C1 segment of cervical spinal cord (tissue), 14 donors: ENCODE measurements at regions not wholly inside any gene's neighbourhood (a gene's known extent, or its start where the extent isn't known, plus 50 kb on each side); places are given as distances from the start of the nearest gene placed in this dataset.
"Not testable (repeated sequence)": the region's sequence is repeated elsewhere in the genome, so short reads cannot be mapped to it uniquely, and the experiment has no call there.

Experiments
- DNase-seq, 14 donors: peaks; one replicate each; lab custom pipeline; 2025; lab: John Stamatoyannopoulos, UW

DNA sequence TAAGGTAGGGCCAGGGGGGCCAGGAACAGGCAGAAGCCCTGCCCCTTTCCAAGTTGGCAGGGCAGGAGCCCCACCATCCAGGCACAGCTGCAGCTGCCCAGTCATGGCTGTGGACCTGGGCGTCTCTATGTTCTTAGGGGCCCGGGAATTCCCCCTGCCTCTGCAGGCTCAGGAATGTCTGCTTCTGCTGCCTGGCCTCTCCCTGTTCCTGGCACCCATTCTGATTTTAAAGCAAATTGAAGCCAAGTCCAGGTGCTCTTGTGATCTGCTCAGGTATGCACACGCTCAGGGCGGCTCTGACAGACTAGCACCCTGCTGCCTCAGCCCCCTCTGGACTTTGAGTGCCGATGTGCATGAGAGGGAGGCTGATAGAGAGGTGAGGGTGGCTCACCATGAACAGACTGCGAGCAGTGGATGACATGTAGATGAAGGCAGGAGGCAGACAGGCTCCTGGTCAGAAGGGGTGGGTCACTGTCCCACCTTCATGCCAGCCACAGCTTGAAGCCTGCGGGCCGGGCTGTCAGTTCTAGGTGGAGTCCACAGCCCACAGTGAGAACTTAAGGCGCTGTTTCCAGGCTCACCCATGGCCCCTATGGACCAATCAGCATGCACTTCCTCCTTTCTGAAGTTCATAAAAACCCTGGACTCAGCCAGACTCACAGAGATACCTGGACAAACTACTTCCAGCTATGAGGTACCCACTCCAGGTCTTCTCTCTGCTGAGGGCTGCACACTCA is 747.8 kb upstream of the GBE1 start:
- DNase-seq = no peak

GRCh38 chr3:82506204-82506603 is 744.8 kb upstream of the GBE1 start:
- no peak for DNase-seq

GRCh38 chr3:82505079-82505756 is 743.8 kb upstream of the GBE1 start:
- no peak for DNase-seq

- no peak for DNase-seq
These were observed 736.7 kb upstream of the GBE1 start for GRCh38 chr3:82498186-82498585.

DNA sequence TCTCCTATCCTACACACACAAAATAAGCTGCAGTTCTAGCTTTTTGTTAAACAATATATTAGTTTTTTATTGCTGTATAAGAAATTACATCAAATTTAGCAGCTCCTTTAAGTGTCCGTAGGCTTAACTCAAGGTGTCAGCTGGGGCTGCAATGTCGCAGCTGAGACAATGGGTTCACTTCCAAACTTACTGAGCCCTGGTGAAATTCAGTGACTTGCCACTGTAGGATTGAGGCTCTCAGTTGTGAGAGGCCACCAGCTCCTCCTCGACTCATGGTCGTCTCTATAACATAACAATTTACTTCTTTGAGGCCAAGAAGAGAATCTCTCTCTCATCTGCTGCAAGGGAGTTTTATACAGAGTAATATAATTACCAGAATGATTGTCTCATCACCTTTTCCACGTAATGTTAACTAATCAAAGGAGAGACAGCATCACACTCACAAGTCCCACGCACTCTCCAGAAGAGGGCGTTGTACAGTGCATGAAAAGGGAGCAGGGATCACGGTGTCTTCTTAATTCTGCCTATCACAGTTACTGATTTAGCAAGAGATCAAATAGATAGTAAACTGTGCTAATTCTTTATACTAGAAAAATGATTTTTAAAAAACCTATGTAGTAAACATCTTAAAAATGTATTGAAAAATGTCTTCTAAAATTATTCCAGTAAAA is 735.6 kb upstream of the GBE1 start:
- DNase-seq = no peak

DNA sequence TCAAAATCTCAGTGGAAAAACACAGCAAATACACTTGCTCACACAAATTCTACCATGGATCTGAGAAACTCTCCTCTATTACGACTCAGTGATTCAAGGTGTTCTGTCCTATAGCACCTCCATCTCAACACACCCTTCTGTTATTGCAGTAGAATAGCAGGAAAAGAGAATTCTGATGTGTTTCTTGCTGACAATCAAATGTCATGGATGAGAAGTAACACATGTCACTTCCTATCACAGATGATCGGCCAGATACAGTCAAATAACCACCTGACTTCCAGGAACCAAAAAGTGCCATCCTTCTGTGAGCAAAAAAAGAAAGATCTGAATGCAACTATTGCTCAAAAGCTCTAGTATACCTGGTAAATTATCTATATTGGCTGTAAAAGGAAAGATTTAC is 734.2 kb upstream of the GBE1 start:
- no peak for DNase-seq

- DNase-seq = no peak
These were observed 733.6 kb upstream of the GBE1 start for GRCh38 chr3:82494977-82495489.

- no peak for DNase-seq
These were observed 732.4 kb upstream of the GBE1 start for GRCh38 chr3:82493858-82494257.

GRCh38 chr3:82475306-82475705 is 713.9 kb upstream of the GBE1 start:
- no peak for DNase-seq

DNA sequence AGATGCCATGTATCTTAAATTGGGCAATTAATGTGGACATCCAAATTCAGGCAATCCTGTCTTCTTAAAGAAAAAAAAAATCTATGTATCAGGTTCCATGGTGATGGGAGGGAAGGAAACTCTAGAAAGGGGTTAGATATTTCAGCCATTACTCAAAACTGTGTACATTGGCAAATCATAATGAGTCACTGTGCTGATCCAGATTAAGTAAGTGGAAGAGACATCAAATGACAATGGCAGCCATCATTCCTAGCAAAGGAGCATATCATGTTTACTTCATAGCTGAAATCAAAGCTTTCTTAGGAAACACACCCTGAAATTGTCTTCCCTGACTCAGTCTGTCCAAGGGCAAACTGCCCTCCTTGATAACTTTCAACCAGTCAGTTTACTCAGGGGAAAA is 713.3 kb upstream of the GBE1 start:
- no peak for DNase-seq

- no peak for DNase-seq
These were observed 712.6 kb upstream of the GBE1 start for GRCh38 chr3:82473864-82474541.

GRCh38 chr3:82467051-82467450 is 705.6 kb upstream of the GBE1 start:
- DNase-seq = no peak

- no peak for DNase-seq
These were observed 701.5 kb upstream of the GBE1 start for GRCh38 chr3:82462977-82463376.

DNA sequence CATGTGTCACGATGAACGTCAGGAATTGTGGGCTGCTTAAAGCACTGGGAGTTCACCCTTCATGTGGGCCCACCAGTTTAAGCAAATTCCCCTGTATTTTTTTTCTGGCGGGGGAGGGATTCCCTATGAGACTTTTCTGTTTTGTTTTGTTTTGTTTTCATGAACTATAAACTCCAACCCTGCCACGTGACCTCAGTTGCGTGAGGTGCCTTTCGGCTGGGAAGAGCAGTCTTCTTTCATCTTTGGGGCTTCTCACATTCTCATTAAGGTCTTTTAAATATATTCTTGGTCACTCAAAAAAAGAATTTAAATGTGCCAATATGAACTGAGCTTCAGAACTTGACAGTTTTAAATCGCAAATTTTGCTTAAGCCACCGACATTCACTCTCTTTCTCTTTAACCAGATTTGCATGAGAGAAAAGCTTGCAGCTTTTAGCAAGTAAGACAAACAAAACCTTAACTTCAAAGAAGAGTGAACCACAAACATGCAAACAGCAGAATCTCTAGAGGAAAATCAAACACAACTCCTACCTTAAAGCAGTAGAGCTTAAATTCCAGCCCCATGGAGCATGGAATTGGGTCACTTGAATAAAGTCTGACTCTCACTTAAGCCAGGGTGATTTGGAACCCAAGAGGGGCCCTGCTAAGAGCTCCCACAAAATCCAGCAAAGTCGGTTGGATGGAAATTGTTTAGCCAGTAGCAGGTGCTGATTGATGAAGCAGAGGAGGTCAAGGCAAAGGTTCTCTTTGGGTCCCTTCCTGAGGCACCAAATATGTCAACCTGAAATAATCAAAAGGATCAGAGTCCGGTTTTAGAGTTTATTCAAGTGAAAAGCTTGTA is 699.8 kb upstream of the GBE1 start:
- no peak for DNase-seq

GRCh38 chr3:82448320-82448719 is 686.9 kb upstream of the GBE1 start:
- no peak for DNase-seq

DNA sequence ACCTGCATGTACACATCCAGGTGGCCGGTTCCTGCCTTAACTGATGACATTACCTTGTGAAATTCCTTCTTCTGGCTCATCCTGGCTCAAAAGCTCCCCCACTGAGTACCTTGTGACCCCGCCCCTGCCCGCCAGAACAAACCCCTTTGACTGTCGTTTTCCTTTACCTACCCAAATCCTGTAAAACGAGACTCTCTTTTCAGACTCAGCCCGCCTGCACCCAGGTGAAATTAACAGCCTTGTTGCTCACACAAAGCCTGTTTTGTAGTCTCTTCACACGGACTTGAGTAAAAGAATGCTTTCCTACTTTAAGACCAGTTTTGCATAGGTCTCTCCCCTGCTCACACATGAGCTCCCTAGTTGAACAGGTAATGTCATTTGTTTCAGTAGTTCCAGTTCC is 667.4 kb upstream of the GBE1 start:
- DNase-seq = not testable (repeated sequence)

DNA sequence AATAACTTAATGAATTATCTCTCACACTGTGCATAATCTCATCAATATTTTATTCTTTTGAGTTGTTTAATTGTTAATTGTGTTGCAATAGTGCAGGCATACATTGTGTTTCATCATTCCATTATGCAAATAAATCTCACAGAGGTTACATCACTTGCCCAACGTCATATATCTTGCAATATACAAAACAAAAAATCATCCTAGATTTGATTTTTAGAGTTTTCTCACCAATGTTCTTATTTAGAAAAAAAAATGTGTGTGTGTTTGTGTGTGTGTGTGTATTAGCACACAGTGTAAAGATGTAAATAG is 662.5 kb upstream of the GBE1 start:
- no peak for DNase-seq

DNA sequence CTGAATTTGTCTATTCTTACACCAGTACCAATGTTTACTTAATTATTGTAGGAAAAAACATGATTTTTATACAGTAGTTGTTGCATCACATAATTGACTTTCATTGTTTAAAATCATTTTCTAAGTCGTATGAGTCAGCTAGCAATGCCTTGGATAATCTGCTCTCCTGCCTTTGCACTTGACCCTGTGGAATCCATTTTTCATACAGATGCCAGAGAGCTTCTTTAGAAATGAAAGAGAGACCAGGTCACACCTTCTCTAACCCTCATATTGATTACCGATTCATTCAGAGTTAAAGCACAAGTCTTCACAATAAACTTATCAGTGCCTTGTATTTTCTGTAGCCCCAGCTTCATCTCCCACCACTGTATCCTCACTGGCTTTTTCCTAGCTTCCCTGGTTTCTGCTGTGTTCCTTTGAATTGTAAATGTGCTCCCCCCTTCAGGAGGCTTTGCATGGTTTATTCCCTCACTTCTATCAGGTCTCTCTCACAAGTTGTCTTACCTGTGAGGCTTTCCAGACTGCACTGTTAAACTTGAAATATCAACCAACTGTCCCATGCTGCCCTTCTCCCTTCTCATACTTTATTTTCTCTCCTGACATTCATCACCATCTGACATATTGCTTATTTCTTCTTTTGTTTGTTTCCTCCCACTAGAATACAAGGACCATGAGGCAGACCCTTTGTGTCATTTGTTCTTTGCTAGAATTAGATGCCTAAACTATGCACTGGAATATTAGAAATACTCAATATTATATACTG is 662.0 kb upstream of the GBE1 start:
- DNase-seq = no peak

GRCh38 chr3:82416830-82417229 is 655.4 kb upstream of the GBE1 start:
- no peak for DNase-seq

DNA sequence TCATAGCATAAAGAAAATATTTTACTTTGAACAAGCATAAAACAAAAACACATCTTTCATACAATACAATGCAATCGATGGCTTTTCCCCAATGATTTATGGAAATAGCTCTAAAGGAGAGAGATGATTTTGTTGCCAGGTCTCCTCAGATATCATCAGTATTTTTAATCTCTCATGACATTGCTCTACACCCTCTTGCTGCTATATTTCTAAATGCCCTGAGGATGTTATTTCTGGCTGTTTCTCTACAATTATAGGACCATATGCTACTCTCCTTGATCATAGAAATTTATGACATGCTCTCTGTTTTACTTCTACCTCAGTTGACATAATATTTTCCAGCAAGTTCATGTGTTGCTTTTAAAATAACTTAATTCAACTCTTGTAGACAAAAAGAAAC is 654.9 kb upstream of the GBE1 start:
- DNase-seq = no peak

DNA sequence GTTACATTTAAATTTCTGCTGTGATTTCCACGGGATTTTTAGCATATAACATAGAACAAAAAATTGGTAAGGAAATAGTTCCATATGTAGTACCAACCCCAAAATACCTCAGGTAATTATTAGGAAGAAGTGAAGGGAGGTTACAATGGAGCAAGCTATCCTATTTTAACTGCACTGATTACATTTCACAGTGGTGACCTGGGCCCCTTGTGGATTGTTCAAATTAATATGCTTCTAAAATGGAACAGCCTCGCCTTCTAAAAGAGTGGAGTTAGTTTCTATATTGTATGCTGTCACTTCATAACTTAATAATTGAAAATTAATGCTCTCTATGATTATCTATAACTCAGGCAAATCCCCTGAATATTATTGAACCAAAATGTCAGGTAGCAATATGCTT is 651.7 kb upstream of the GBE1 start:
- DNase-seq = no peak
